Stimulated activated naive CD8-positive, alpha-beta T cell treated with anti-CD3 and anti-CD28 coated beads, Interleukin-15, Interleukin-2, amounts not matched to agents 100 ng/mL and 50 ng/mL, for 24 hours (primary cell): ENCODE measurements at regions not wholly inside any gene's neighbourhood (a gene's known extent, or its start where the extent isn't known, plus 50 kb on each side); places are given as distances from the start of the nearest gene placed in this dataset.
A peak's percentile ranks its signal among the peaks of the same experiment; 100 is the strongest.
"Not testable (repeated sequence)": the region's sequence is repeated elsewhere in the genome, so short reads cannot be mapped to it uniquely, and the experiment has no call there.

Source experiments
- H3K27ac Mint-ChIP-seq: one replicate; pipeline ENCODE4 v1.8.0; 2021; ENCODE audit warnings: mild to moderate bottlenecking, mixed read lengths
- H3K27me3 Mint-ChIP-seq: one replicate; pipeline ENCODE4 v1.8.0; 2021; ENCODE audit warnings: mixed read lengths
- H3K36me3 Mint-ChIP-seq: one replicate; pipeline ENCODE4 v1.8.0; 2021; ENCODE audit warnings: low read depth, mixed read lengths
- H3K4me1 Mint-ChIP-seq: one replicate; pipeline ENCODE4 v1.8.0; 2021; ENCODE audit warnings: low read depth, mixed read lengths
- H3K4me3 Mint-ChIP-seq: one replicate; pipeline ENCODE4 v1.8.0; 2021; ENCODE audit warnings: mild to moderate bottlenecking, mixed read lengths
- H3K9me3 Mint-ChIP-seq: one replicate; pipeline ENCODE4 v1.8.0; 2021; ENCODE audit warnings: mixed read lengths

- Mint-ChIP-seq H3K36me3 (no peaks in the 10 kb centered on the region), H3K27ac (no peak overlapping the region), H3K27me3 (no peaks in the 10 kb centered on the region), H3K4me1 (no peaks in the 10 kb centered on the region), H3K9me3 (peaks cover 4% of the 10 kb centered on the region), H3K4me3 (no peak overlapping the region)
Measured at GRCh38 chr2:36302911-36303310, 52.7 kb upstream of the CRIM1 start.

- H3K27ac Mint-ChIP-seq, result no peak overlapping the region
- H3K36me3 Mint-ChIP-seq, result no peaks in the 10 kb centered on the region
- H3K27me3 Mint-ChIP-seq, result no peaks in the 10 kb centered on the region
- no peaks in the 10 kb centered on the region for H3K4me1 Mint-ChIP-seq
- no peak overlapping the region for H3K4me3 Mint-ChIP-seq
- peaks cover 4% of the 10 kb centered on the region for H3K9me3 Mint-ChIP-seq
Measured at GRCh38 chr2:36301843-36302242, 53.7 kb upstream of the CRIM1 start.

GRCh38 chr2:36300697-36301096, 54.9 kb upstream of the CRIM1 start:
- Mint-ChIP-seq H3K27ac (no peak overlapping the region), H3K4me3 (no peak overlapping the region), H3K36me3 (no peaks in the 10 kb centered on the region), H3K4me1 (no peaks in the 10 kb centered on the region), H3K27me3 (no peaks in the 10 kb centered on the region), H3K9me3 (peaks cover 4% of the 10 kb centered on the region)

GRCh38 chr2:36296798-36297197, 58.8 kb upstream of the CRIM1 start:
- Mint-ChIP-seq H3K27me3 (no peaks in the 10 kb centered on the region), H3K9me3 (peaks cover 2% of the 10 kb centered on the region), H3K4me1 (peaks cover 24% of the 10 kb centered on the region), H3K27ac (no peak overlapping the region), H3K4me3 (no peak overlapping the region), H3K36me3 (peaks cover 9% of the 10 kb centered on the region)

- Mint-ChIP-seq H3K9me3 (no peaks in the 10 kb centered on the region), H3K4me3 (peak overlapping the region; percentile 47), H3K27me3 (no peaks in the 10 kb centered on the region), H3K36me3 (peaks cover 9% of the 10 kb centered on the region), H3K27ac (peak overlapping the region; percentile 88), H3K4me1 (peaks cover 24% of the 10 kb centered on the region)
Measured at GRCh38 chr2:36294316-36294721, 61.3 kb upstream of the CRIM1 start.

- peaks cover 13% of the 10 kb centered on the region for H3K9me3 Mint-ChIP-seq
- H3K4me3 Mint-ChIP-seq, result no peak overlapping the region
- H3K36me3 Mint-ChIP-seq, result peaks cover 9% of the 10 kb centered on the region
- no peaks in the 10 kb centered on the region for H3K27me3 Mint-ChIP-seq
- H3K27ac Mint-ChIP-seq, result no peak overlapping the region
- peaks cover 45% of the 10 kb centered on the region for H3K4me1 Mint-ChIP-seq
Measured at GRCh38 chr2:36290306-36290856, 65.2 kb upstream of the CRIM1 start.

- H3K4me1 Mint-ChIP-seq, result peaks cover 40% of the 10 kb centered on the region
- H3K4me3 Mint-ChIP-seq, result no peak overlapping the region
- peaks cover 9% of the 10 kb centered on the region for H3K36me3 Mint-ChIP-seq
- H3K27ac Mint-ChIP-seq, result no peak overlapping the region
- no peaks in the 10 kb centered on the region for H3K27me3 Mint-ChIP-seq
- peaks cover 17% of the 10 kb centered on the region for H3K9me3 Mint-ChIP-seq
Measured at GRCh38 chr2:36289731-36290130, 65.8 kb upstream of the CRIM1 start.

- no peaks in the 10 kb centered on the region for H3K27me3 Mint-ChIP-seq
- H3K4me1 Mint-ChIP-seq, result peaks cover 25% of the 10 kb centered on the region
- peak overlapping the region; percentile 96 for H3K27ac Mint-ChIP-seq
- peak overlapping the region; percentile 48 for H3K4me3 Mint-ChIP-seq
- H3K36me3 Mint-ChIP-seq, result no peaks in the 10 kb centered on the region
- H3K9me3 Mint-ChIP-seq, result peaks cover 25% of the 10 kb centered on the region
Measured at GRCh38 chr2:36287363-36288275, 68.0 kb upstream of the CRIM1 start.

- H3K4me3 Mint-ChIP-seq, H3K27ac Mint-ChIP-seq, H3K27me3 Mint-ChIP-seq, H3K4me1 Mint-ChIP-seq: not testable (repeated sequence)
- H3K36me3 Mint-ChIP-seq, result peaks cover 14% of the 10 kb centered on the region
- peaks cover 24% of the 10 kb centered on the region for H3K9me3 Mint-ChIP-seq
Measured at GRCh38 chr2:36279506-36279905, 76.1 kb upstream of the CRIM1 start.

GRCh38 chr2:36277881-36278523, 77.6 kb upstream of the CRIM1 start:
- peaks cover 17% of the 10 kb centered on the region for H3K9me3 Mint-ChIP-seq
- H3K4me3 Mint-ChIP-seq, result no peak overlapping the region
- peaks cover 14% of the 10 kb centered on the region for H3K36me3 Mint-ChIP-seq
- no peaks in the 10 kb centered on the region for H3K27me3 Mint-ChIP-seq
- peak overlapping the region; percentile 77 for H3K27ac Mint-ChIP-seq
- H3K4me1 Mint-ChIP-seq, result no peaks in the 10 kb centered on the region

- H3K4me3 Mint-ChIP-seq, result no peak overlapping the region
- H3K4me1 Mint-ChIP-seq, result no peaks in the 10 kb centered on the region
- no peaks in the 10 kb centered on the region for H3K27me3 Mint-ChIP-seq
- H3K36me3 Mint-ChIP-seq, result peaks cover 14% of the 10 kb centered on the region
- H3K9me3 Mint-ChIP-seq, result peaks cover 16% of the 10 kb centered on the region
- peak overlapping the region; percentile 77 for H3K27ac Mint-ChIP-seq
Measured at GRCh38 chr2:36277146-36277808, 78.3 kb upstream of the CRIM1 start.

- peaks cover 4% of the 10 kb centered on the region for H3K4me1 Mint-ChIP-seq
Measured at GRCh38 chr2:36271266-36271665, 84.3 kb upstream of the CRIM1 start.

GRCh38 chr2:36270758-36271157, 84.8 kb upstream of the CRIM1 start:
- Mint-ChIP-seq H3K27me3 (peaks cover 4% of the 10 kb centered on the region), H3K9me3 (peaks cover 18% of the 10 kb centered on the region), H3K4me1 (peaks cover 4% of the 10 kb centered on the region), H3K4me3 (no peak overlapping the region), H3K27ac (no peak overlapping the region), H3K36me3 (peaks cover 7% of the 10 kb centered on the region)

More at GRCh38 chr2:36271266-36271665, 84.3 kb upstream of the CRIM1 start:
- peaks cover 7% of the 10 kb centered on the region for H3K36me3 Mint-ChIP-seq
- H3K27ac Mint-ChIP-seq, result no peak overlapping the region
- peaks cover 4% of the 10 kb centered on the region for H3K27me3 Mint-ChIP-seq
- no peak overlapping the region for H3K4me3 Mint-ChIP-seq
- H3K9me3 Mint-ChIP-seq, result peaks cover 13% of the 10 kb centered on the region

GRCh38 chr2:36267194-36267593, 88.4 kb upstream of the CRIM1 start:
- peaks cover 4% of the 10 kb centered on the region for H3K4me1 Mint-ChIP-seq
- H3K9me3 Mint-ChIP-seq, result peaks cover 18% of the 10 kb centered on the region
- H3K27ac Mint-ChIP-seq, result no peak overlapping the region
- peaks cover 4% of the 10 kb centered on the region for H3K27me3 Mint-ChIP-seq
- no peak overlapping the region for H3K4me3 Mint-ChIP-seq
- peaks cover 7% of the 10 kb centered on the region for H3K36me3 Mint-ChIP-seq
